Psoas muscle (tissue), 7 donors: ENCODE measurements at regions not wholly inside any gene's neighbourhood (a gene's known extent, or its start where the extent isn't known, plus 50 kb on each side); places are given as distances from the start of the nearest gene placed in this dataset.
A peak's percentile ranks its signal among the peaks of the same experiment; 100 is the strongest.

Experiments
- ATAC-seq, 4 donors: fragments of 200-7000 bp; cut with Tn5 transposase; one replicate each; pipeline ENCODE4 v1.9.1; 2020; ENCODE audit warnings: moderate library complexity in 3 of 4, mild to moderate bottlenecking in 2 of 4
- DNase-seq, 2 donors: peaks; one replicate each; pipeline ENCODE4 v3.0.0-alpha.2; 2020
- H3K27ac ChIP-seq: fragments of 200-600 bp; one replicate; pipeline ENCODE4 v1.8.0; 2022
- H3K27me3 ChIP-seq, 3 donors: fragments of 200-600 bp in 1 of 3; one replicate each; pipeline versions ENCODE4 v1.6.1 to v1.8.0; 2013 to 2022; ENCODE audit warnings: low read length in 2 of 3, mild to moderate bottlenecking in 2 of 3, moderate library complexity in 1 of 3; ENCODE audit not compliant: insufficient read depth in 3 of 3
- H3K36me3 ChIP-seq, 2 donors: fragments of 200-600 bp in 1 of 2; one replicate each; pipeline versions ENCODE4 v1.6.1 to v1.8.0; 2013 to 2022; ENCODE audit warnings: low read depth in 1 of 2, mild to moderate bottlenecking in 1 of 2, moderate library complexity in 1 of 2; ENCODE audit not compliant: insufficient read depth in 1 of 2
- H3K4me1 ChIP-seq: fragments of 200-600 bp; one replicate; pipeline ENCODE4 v1.8.0; 2022
- H3K4me3 ChIP-seq: fragments of 200-600 bp; one replicate; pipeline ENCODE4 v1.8.0; 2022; ENCODE audit warnings: mild to moderate bottlenecking
- H3K9me3 ChIP-seq: fragments of 200-600 bp; one replicate; pipeline ENCODE4 v1.8.0; 2022
- CTCF ChIP-seq: fragments of 200-600 bp; IDR thresholded peaks from one replicate; pipeline ENCODE4 v1.8.0; 2022; ENCODE audit warnings: antibody characterized with exemption
- WGBS, 3 donors: extraction: QIAGEN DNeasy Blood & Tissue Kit; methylation state at CpG; one replicate each; pipeline versions ENCODE4 v1.1.6 to v1.1.7; 2013; 5-methylcytosine and 5-hydroxymethylcytosine counted together
- intact Hi-C, 2 donors: fragments of 100-400 bp; cut with DNase I; formaldehyde crosslinking; loops; one replicate each; pipeline versions ENCODE4 v1.11.0 to v1.14.2; 2022
- donor health status: healthy with polysubstance abuse.
- donor health status: DM: no; HTN: no; CAD: no; lungs with moderate emphysema.
- donor health status: Bipolar disorder and iron deficiency.
- donor health status: healthy.
- donor health status: DM: yes; HTN: yes; CAD: no.
- donor health status: DM: no; HTN: no; CAD: no.
- donor health status: DM: yes; HTN: yes; CAD: no.

DNA sequence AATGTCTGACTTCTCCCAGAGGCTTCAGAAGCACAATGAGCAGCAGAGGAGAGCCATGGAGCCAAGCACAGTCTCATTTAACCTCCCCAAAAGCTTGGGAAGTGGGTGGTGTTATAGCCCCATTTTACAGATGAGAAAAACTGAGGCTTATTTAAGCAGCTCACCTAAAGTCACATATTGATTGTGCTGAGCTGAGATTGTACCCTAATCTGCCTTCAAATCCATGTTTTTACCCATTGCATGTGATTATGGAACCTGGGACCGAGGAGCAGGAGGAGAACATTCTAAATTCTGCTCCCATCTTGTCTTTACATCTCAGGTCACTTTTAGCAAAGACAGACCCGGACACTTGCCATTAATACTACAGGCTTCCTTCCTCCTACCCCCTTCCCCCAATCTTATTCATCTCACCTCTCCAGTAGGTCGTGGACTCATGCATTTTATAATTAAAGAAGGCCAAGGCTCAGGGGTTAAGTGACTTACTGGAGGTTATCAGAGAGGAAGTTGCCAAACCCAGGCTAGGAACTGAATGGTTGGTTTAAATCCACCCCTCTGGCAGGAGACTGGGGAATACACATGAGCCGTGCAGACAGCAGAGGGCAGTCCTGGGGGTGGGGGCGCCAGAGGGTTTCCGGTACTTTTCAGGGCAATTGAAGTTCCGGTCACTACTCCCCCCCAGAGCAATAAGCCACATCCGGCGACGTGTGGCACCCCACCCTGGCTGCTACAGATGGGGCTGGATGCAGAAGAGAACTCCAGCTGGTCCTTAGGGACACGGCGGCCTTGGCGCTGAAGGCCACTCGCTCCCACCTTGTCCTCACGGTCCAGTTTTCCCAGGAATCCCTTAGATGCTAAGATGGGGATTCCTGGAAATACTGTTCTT, 51.0 kb upstream of the IL17B start:
- intact Hi-C loops = loop anchor here in 1 of 2 donors (5.0 to 10.0 kb wide), 2 partner anchors 113 to 165 kb away; no protein-coding TSS in a partner anchor
- Histone ChIP-seq H3K9me3 (no peaks in the 10 kb centered on the region), H3K36me3 (peaks cover 0 to 5% of the 10 kb centered on the region in 2 donors), H3K27ac (peak overlapping the region; percentile 63), H3K4me3 (no peak overlapping the region), H3K4me1 (peaks cover 8% of the 10 kb centered on the region), H3K27me3 (no peaks in the 10 kb centered on the region)
- WGBS, 3 donors = 52 to 56% (median 55%) methylated on average over 15 of the region's 15 CpGs
- peak in 3 of 4 donors; percentile 23 to 47 (median 37) for ATAC-seq
- TF ChIP-seq CTCF = peak; percentile 6
- DNase-seq = peak; percentile 58 to 75
